BE2C (cell line): ENCODE measurements at regions not wholly inside any gene's neighbourhood (a gene's known extent, or its start where the extent isn't known, plus 50 kb on each side); places are given as distances from the start of the nearest gene placed in this dataset.
"Not testable (repeated sequence)": the region's sequence is repeated elsewhere in the genome, so short reads cannot be mapped to it uniquely, and the experiment has no call there.

Experiments
- DNase-seq: peaks from one replicate; pipeline ENCODE4 v3.0.0-alpha.2; 2020
- H3K27me3 ChIP-seq: fragments of 250-450 bp; sonication (Bioruptor Pico); 2 replicates; pipeline ENCODE4 v1.5.1; 2020; ENCODE audit warnings: mild to moderate bottlenecking
- H3K36me3 ChIP-seq: fragments of 250-450 bp; sonication (Bioruptor Pico); 2 replicates; pipeline ENCODE4 v1.5.1; 2020; ENCODE audit warnings: mild to moderate bottlenecking
- H3K4me1 ChIP-seq: fragments of 250-450 bp; sonication (Bioruptor Pico); 2 replicates; pipeline ENCODE4 v1.5.1; 2020
- H3K4me3 ChIP-seq: 2 replicates; pipeline ENCODE4 v1.5.1; 2011; ENCODE audit warnings: low read depth, low read length
- H3K9me3 ChIP-seq: fragments of 250-450 bp; sonication (Bioruptor Pico); 2 replicates; pipeline ENCODE4 v1.5.1; 2020
- TF ChIP-seq, protein P1 (sequence below): IDR thresholded peaks from 2 replicates; pipeline ENCODE4 v1.5.1; 2012; ENCODE audit warnings: mild to moderate bottlenecking, low read depth, low read length

DNA sequence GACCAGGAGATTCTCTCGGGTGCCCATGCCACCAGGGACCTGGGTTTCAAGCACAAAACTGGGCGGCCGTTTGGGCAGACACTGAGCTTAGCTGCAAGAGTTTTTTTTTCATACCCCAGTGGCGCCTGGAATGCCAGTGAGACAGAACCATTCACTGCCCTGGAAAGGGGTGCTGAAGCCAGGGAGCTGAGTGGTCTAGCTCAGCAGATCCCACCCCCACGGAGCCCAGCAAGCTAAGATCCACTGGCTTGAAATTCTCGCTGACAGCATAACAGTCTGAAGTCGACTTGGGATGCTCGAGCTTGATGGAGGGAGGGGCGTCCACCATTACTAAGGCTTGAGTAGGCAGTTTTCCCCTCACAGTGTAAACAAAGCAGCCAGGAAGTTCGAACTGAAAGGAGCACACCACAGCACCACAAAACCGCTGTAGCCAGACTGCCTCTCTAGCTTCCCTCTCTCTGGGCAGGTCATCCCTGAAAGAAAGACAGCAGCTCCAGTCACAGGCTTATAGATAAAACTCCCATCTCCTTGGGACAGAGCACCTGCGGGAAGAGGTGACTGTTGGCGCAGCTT is 157.7 kb downstream of the GIPC2 start:
- H3K4me1 ChIP-seq, DNase-seq, H3K36me3 ChIP-seq, H3K27me3 ChIP-seq, H3K4me3 ChIP-seq, H3K9me3 ChIP-seq: not testable (repeated sequence)

DNA sequence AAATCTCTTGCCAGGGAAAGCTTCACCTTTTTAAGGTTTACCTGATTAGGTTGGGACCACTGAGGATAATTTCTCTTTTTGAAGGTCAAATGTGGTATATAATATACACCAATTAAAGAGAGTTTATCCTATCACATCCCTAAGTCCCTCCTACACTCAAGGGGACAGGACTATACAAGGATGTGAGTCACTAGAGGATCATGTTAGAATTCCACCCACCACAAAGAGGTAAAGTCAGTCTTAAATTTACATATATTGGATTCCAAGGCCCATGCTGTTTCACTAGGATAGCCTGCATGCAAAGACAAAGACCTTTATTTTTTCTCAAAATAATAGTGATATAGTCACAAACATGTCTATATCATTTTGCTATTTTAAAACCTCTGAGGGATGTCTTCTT is 164.4 kb downstream of the GIPC2 start:
- no peaks in the 10 kb centered on the region for H3K36me3 ChIP-seq
- H3K4me1 ChIP-seq = no peaks in the 10 kb centered on the region
- H3K4me3 ChIP-seq = no peak overlapping the region
- TF ChIP-seq, protein P1, sequence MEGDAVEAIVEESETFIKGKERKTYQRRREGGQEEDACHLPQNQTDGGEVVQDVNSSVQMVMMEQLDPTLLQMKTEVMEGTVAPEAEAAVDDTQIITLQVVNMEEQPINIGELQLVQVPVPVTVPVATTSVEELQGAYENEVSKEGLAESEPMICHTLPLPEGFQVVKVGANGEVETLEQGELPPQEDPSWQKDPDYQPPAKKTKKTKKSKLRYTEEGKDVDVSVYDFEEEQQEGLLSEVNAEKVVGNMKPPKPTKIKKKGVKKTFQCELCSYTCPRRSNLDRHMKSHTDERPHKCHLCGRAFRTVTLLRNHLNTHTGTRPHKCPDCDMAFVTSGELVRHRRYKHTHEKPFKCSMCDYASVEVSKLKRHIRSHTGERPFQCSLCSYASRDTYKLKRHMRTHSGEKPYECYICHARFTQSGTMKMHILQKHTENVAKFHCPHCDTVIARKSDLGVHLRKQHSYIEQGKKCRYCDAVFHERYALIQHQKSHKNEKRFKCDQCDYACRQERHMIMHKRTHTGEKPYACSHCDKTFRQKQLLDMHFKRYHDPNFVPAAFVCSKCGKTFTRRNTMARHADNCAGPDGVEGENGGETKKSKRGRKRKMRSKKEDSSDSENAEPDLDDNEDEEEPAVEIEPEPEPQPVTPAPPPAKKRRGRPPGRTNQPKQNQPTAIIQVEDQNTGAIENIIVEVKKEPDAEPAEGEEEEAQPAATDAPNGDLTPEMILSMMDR = no peak
- DNase-seq = no peak
- no peaks in the 10 kb centered on the region for H3K9me3 ChIP-seq
- no peaks in the 10 kb centered on the region for H3K27me3 ChIP-seq

DNA sequence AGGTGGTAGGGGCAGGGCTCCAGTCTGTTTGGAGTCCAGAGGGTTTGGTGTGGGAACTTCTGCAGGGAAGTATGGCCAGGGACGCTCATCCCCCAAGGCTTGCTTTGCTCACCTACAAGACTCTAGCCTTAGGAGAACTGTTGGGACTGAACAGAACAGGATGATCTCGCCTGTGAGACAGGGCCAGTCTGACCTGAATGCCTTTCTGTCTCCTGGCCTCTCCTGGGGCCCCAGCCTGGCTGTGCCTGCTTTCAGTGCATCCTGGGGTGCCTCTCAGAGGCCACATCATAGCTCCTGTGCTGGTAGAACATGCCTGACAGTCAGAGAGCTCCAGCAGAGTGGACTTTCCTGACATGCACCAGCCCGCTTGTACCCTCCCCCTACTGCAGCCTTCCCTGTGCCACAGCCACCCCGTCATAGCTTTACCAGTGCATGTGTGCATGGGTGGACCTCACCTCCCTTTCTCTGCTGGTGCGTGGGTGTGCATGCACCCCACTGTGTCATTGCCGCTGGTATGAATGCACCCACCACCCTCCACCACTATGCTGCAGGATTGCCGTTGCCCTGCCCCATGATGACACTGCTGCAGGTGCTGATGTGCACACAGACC is 165.8 kb downstream of the GIPC2 start:
- Histone ChIP-seq H3K4me1 (no peaks in the 10 kb centered on the region), H3K36me3 (no peaks in the 10 kb centered on the region), H3K4me3 (no peak overlapping the region), H3K27me3 (no peaks in the 10 kb centered on the region), H3K9me3 (no peaks in the 10 kb centered on the region)
- DNase-seq = no peak
- TF ChIP-seq, protein P1 = no peak

DNA sequence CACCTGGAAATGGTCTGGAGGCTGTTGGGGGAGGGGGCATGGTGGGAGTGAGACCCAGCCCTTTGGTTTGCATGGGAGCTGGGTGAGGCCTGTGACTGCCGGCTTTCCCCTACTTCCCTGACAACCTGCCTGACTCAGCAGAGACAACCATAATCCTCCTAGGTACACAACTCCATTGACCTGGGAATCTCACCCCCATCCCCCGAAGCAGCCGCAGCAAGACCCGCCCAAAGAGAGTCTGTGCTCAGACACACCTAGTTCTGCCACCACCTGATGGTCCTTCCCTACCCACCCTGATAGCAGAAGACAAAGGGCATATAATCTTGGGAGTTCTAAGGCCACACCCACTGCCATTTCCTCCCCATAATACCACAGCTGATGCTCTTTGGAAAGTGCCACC is 168.6 kb downstream of the GIPC2 start:
- Histone ChIP-seq H3K27me3 (no peaks in the 10 kb centered on the region), H3K4me3 (no peak overlapping the region), H3K36me3 (no peaks in the 10 kb centered on the region), H3K9me3 (no peaks in the 10 kb centered on the region), H3K4me1 (no peaks in the 10 kb centered on the region)
- DNase-seq = no peak
- TF ChIP-seq, protein P1 = no peak

GRCh38 chr1:78222225-78222959 is 176.6 kb downstream of the GIPC2 start:
- DNase-seq = no peak
- Histone ChIP-seq H3K4me3 (no peak overlapping the region), H3K9me3 (no peaks in the 10 kb centered on the region), H3K27me3 (no peaks in the 10 kb centered on the region), H3K36me3 (no peaks in the 10 kb centered on the region), H3K4me1 (no peaks in the 10 kb centered on the region)
- TF ChIP-seq, protein P1 = no peak

GRCh38 chr1:78222960-78223358 is 177.2 kb downstream of the GIPC2 start:
- no peaks in the 10 kb centered on the region for H3K36me3 ChIP-seq
- no peaks in the 10 kb centered on the region for H3K9me3 ChIP-seq
- H3K4me3 ChIP-seq = no peak overlapping the region
- TF ChIP-seq, protein P1 = no peak
- DNase-seq = no peak
- no peaks in the 10 kb centered on the region for H3K4me1 ChIP-seq
- no peaks in the 10 kb centered on the region for H3K27me3 ChIP-seq
